NCI-H1105 treated with DMSO at 0.1 percent for 48 hours (cell line): ENCODE measurements at regions not wholly inside any gene's neighbourhood (a gene's known extent, or its start where the extent isn't known, plus 50 kb on each side); places are given as distances from the start of the nearest gene placed in this dataset.
"Not testable (repeated sequence)": the region's sequence is repeated elsewhere in the genome, so short reads cannot be mapped to it uniquely, and the experiment has no call there.

Source experiments
- DNase-seq: peaks from one replicate; lab custom pipeline; 2025; lab: John Stamatoyannopoulos, UW

GRCh38 chr17:21551081-21551881 lies 141.0 kb upstream of the KCNJ18 start:
- DNase-seq = peak; percentile 88

GRCh38 chr17:21558921-21559320 lies 133.4 kb upstream of the KCNJ18 start:
- not testable (repeated sequence) for DNase-seq

DNA sequence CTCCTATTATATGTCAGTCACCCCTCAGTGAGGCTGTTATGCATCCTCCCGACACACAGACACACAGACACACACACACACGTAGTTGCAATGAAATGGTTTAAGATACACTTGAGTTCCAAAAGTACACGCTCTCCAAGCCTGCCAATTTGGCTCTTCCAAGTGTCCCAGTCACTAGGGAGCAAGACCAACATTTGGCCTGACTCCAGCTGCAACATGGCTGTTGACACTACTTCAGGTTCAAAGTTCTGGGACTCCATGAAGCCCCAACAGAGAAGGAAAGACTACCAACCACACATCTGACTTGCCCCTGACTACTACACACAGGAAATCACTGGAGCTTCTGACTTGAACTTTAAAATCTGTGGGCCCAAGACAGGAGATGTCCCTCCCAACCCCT lies 128.1 kb upstream of the KCNJ18 start:
- no peak for DNase-seq

DNA sequence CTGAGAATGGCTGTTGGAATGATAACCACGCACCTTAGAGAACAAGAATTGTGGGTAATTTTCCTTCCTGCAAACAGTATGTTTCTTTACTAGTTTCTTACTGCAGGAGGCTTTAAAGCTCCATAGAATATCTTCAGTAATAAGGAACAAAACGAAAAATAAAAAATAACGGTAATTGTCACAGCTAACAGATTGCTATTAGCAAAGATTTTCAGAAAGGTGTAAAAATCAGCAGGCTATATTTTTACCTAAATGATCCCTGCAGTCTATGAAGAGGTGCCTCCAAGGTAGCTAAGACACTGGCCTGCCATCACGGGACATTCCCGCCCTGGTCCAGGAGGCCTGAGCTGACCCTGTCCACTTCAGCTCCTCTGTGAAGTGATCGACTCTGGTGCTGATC lies 127.6 kb upstream of the KCNJ18 start:
- not testable (repeated sequence) for DNase-seq

- not testable (repeated sequence) for DNase-seq
These were observed 121.9 kb upstream of the KCNJ18 start for GRCh38 chr17:21570427-21570826.

GRCh38 chr17:21572148-21572547 lies 120.2 kb upstream of the KCNJ18 start:
- DNase-seq = not testable (repeated sequence)

- DNase-seq = not testable (repeated sequence)
These were observed 118.9 kb upstream of the KCNJ18 start for GRCh38 chr17:21573271-21573960.

DNA sequence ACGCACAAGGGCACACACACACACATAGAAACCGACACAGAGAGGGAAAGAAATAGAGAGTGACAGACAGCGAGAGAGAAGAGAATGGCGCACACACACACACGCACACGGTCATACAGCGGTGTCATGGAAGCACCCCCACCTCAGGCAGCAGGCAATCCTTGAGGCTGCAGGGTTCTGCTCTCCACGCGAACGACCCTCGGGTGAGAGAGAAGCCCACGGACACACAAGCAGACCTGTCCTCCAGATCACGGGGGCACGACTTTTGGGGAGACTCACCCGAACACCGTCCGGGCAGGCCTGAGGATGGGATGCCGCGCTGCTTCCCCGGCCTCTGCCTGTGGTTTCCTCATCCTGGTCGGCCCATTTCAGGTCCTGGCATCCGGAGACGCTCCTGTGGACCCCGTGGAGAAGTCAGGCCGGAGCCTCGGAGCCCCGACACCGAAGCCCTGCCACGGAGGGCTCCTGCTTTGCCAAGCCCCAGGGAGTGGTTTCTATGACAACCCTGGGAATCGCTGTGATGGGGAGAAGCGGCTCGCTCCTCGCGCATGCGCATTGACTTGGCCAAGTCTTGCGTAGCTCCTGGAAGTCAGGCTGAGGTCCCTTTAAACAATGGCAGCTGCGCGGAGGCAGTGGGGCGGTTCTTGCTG lies 118.2 kb upstream of the KCNJ18 start:
- DNase-seq = no peak

- DNase-seq = not testable (repeated sequence)
These were observed 117.6 kb upstream of the KCNJ18 start for GRCh38 chr17:21574611-21575255.

GRCh38 chr17:21578783-21579182 lies 113.5 kb upstream of the KCNJ18 start:
- DNase-seq = not testable (repeated sequence)

- DNase-seq = no peak
These were observed 99.5 kb upstream of the KCNJ18 start for GRCh38 chr17:21592774-21593173.

GRCh38 chr17:21593452-21594105 lies 98.7 kb upstream of the KCNJ18 start:
- DNase-seq = not testable (repeated sequence)

DNA sequence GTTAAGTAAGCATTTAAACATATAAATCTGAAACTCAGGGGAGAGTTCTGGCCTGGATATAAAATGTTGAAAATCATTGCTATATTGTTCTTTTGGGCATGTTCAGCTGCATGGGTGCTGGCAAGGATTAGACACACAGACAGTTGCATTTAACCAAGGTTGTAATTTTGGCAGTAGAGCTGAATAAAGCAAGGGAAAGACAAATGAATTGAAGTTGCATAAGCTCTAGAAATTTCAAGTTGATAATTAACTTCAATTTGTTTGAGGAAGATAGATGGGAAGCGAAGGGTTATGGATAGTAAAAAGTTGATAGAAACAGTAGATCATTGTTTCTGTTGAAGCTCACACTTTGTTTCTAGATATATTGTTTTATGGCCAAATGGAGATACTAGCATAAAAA lies 97.2 kb upstream of the KCNJ18 start:
- DNase-seq = no peak

DNA sequence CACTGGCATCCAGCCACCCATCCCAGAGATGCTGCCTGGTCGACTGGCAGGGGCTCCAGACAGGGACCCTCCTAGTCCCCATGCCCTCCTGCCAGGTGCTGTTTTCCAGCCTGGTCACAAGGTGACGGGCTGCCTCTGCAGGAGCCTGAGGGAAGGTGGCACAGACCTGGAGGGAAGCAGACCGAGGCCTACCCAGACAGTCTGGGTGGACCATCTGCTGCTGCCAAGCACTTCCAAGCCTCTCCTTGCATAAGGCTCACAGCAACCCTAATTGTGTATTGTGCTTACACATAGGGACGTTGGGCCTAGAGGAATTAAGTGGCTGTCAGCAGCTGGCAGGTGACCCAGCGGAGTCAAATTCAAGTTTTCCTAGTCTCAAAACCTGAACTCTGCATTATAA lies 90.1 kb upstream of the KCNJ18 start:
- no peak for DNase-seq

GRCh38 chr17:21603292-21603691 lies 89.0 kb upstream of the KCNJ18 start:
- DNase-seq = not testable (repeated sequence)

GRCh38 chr17:21611443-21611842 lies 80.9 kb upstream of the KCNJ18 start:
- DNase-seq = not testable (repeated sequence)

DNA sequence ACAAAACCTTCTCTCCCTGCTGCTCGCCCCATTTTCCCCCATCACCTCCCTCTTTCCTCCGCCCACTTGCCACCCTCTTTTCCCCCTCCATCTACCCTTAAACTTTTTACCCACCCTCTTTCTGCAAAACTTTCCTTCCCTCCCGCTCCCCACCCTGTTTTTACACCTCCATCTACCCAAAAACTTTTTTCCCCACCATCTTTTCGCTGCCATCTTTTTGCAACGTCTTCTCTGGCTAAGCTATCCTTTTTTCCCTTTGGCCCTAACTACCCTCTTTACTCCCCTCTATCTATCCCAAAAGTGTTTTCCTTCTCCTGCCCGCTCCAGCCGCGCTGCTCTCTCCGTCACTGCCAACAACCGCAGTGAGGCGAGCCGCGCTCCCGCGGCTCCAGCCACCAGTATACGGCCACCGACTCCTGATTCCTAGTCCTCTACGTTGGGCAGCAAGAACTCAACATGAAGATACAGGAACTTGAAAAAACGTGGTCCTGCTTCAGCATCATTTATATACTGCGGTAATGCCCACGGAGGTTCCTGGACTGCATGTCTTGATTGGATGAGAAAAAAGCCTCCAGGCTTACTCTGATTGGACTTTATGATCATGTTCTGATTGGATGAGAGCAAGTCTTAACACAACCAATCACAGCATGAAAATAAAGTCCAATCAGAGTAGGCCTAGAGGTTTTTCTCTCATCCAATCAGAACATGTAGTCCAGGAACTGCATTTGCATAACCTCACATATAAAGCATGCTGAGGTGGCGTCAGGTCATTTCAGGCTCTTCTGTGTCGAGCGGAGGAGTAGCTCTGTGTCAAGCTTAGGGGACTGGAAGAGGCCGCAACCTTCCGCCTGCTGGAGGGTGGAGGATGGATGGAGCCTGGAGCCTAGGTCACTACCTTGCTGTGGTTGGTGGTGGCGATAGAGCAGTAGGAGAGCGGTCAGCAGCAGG lies 79.9 kb upstream of the KCNJ18 start:
- DNase-seq = not testable (repeated sequence)

DNA sequence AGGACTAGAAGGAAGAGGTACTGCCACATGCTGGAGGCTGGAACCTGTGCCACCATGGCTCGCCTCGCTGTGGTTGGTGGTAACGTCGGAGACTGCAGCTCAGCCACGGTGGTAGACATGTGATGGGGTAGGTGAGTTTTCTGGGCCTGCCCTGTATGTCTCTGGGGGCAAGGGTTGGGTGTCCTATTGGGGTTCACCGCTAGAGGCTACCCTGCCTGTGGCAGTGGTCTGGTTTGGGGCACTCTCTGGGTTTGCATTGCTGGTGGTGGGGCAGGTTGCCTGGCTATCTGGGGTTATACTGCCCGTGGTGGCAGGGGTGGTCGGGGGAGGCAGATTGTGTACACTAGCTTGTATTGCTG lies 79.3 kb upstream of the KCNJ18 start:
- no peak for DNase-seq

DNA sequence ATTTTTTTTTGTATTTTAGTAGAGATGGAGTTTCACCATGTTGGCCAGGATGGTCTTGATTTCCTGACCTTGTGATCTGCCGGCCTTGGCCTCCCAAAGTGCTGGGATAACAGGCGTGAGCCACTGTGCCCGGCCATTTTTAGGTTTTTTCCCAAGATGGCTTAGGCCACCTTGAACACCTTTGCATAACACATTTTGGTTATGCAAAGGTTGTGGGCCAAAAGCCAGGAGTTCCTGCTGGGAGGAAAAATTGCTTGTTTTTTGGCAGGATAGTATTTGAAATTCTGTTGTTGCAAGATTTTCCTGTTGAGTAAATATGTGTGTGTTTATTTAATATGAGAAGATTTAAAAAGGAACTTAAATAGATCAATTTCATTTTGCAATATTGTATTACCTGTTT lies 65.3 kb upstream of the KCNJ18 start:
- not testable (repeated sequence) for DNase-seq
